Breast epithelium (tissue), 4 donors: ENCODE measurements at regions not wholly inside any gene's neighbourhood (a gene's known extent, or its start where the extent isn't known, plus 50 kb on each side); places are given as distances from the start of the nearest gene placed in this dataset.
A peak's percentile ranks its signal among the peaks of the same experiment; 100 is the strongest.
"Not testable (repeated sequence)": the region's sequence is repeated elsewhere in the genome, so short reads cannot be mapped to it uniquely, and the experiment has no call there.

Experiments
- DNase-seq, 2 donors: peaks; one replicate each; pipeline ENCODE4 v3.0.0-alpha.2; 2019; ENCODE audit warnings: low spot score in 2 of 2
- H3K27ac ChIP-seq, 2 donors: fragments of 200-600 bp; sonication (generic) in 1 of 2; one replicate each; pipeline ENCODE4 v1.5.1; 2016 to 2019; ENCODE audit warnings: mild to moderate bottlenecking in 1 of 2
- H3K27me3 ChIP-seq, 2 donors: fragments of 200-600 bp; sonication (generic) in 1 of 2; one replicate each; pipeline versions ENCODE4 v1.5.1 to v1.6.0; 2017 to 2019; ENCODE audit warnings: control low read depth in 1 of 2, mild to moderate bottlenecking in 1 of 2
- H3K36me3 ChIP-seq: fragments of 200-600 bp; one replicate; pipeline ENCODE4 v1.5.1; 2019
- H3K4me1 ChIP-seq, 2 donors: fragments of 200-600 bp; sonication (generic); one replicate each; pipeline ENCODE4 v1.5.1; 2016 to 2019; ENCODE audit warnings: control low read depth in 1 of 2
- H3K4me3 ChIP-seq, 3 donors: fragments of 200-600 bp; sonication (generic); 1 replicate in 2 of 3; 2 replicates in 1 of 3; pipeline ENCODE4 v1.5.1; 2016 to 2019; ENCODE audit warnings: mild to moderate bottlenecking in 3 of 3, moderate library complexity in 2 of 3
- H3K9me3 ChIP-seq, 2 donors: fragments of 200-600 bp; sonication (generic) in 1 of 2; one replicate each; pipeline ENCODE4 v1.5.1; 2016 to 2019; ENCODE audit warnings: control low read depth in 1 of 2
- CTCF ChIP-seq, 3 donors: fragments of 450-650 bp; IDR thresholded peaks; one replicate each; pipeline ENCODE4 v1.5.1; 2016 to 2017; ENCODE audit warnings: antibody characterized with exemption in 3 of 3, mild to moderate bottlenecking in 3 of 3, moderate library complexity in 3 of 3
- POLR2A ChIP-seq: fragments of 450-650 bp; IDR thresholded peaks from one replicate; pipeline ENCODE4 v1.6.1; 2016; ENCODE audit warnings: antibody characterized with exemption, mild to moderate bottlenecking, moderate library complexity
- POLR2AphosphoS5 ChIP-seq, 3 donors: sonication (generic); formaldehyde crosslinking; IDR thresholded peaks; one replicate each; pipeline ENCODE4 v1.6.1; 2017; ENCODE audit warnings: antibody characterized with exemption in 3 of 3
- intact Hi-C: fragments of 100-400 bp; cut with DNase I; formaldehyde crosslinking; loops from one replicate; pipeline ENCODE4 v1.15.1; 2023; ENCODE audit warnings: low total_unique reads

- no peak overlapping the region for H3K4me3 ChIP-seq
- no peaks in the 10 kb centered on the region for H3K4me1 ChIP-seq
- H3K9me3 ChIP-seq = no peaks in the 10 kb centered on the region
- no peaks in the 10 kb centered on the region for H3K27me3 ChIP-seq
- no peak for DNase-seq
- no peak overlapping the region for H3K27ac ChIP-seq
- intact Hi-C loops = no loop called here
- H3K36me3 ChIP-seq = no peaks in the 10 kb centered on the region
- TF ChIP-seq POLR2A = no peak
- no peak for TF ChIP-seq CTCF (IDR thresholded peaks at IDR 0.05)
- no peak for TF ChIP-seq POLR2AphosphoS5 (IDR thresholded peaks at IDR 0.05)
Observed at GRCh38 chr17:83164490-83164889, 85.1 kb downstream of the METRNL start.

- intact Hi-C loops = no loop called here
Observed at GRCh38 chr17:83170571-83171260, 91.3 kb downstream of the METRNL start.

GRCh38 chr17:83171661-83172060 is 92.3 kb downstream of the METRNL start:
- Histone ChIP-seq H3K27ac (no peak overlapping the region), H3K4me1 (no peaks in the 10 kb centered on the region), H3K36me3 (no peaks in the 10 kb centered on the region), H3K27me3 (no peaks in the 10 kb centered on the region), H3K4me3 (no peak overlapping the region), H3K9me3 (no peaks in the 10 kb centered on the region)
- intact Hi-C loops = no loop called here
- no peak for TF ChIP-seq CTCF (IDR thresholded peaks at IDR 0.05)
- TF ChIP-seq POLR2AphosphoS5 (IDR thresholded peaks at IDR 0.05) = no peak
- TF ChIP-seq POLR2A = no peak
- DNase-seq = peak; percentile 13 to 50

More at GRCh38 chr17:83170571-83171260, 91.3 kb downstream of the METRNL start:
- DNase-seq = peak; percentile 7 to 9
- no peak overlapping the region for H3K27ac ChIP-seq
- H3K4me3 ChIP-seq = no peak overlapping the region
- no peaks in the 10 kb centered on the region for H3K9me3 ChIP-seq
- no peaks in the 10 kb centered on the region for H3K27me3 ChIP-seq
- H3K4me1 ChIP-seq = no peaks in the 10 kb centered on the region
- H3K36me3 ChIP-seq = no peaks in the 10 kb centered on the region
- no peak for TF ChIP-seq POLR2A
- no peak for TF ChIP-seq POLR2AphosphoS5 (IDR thresholded peaks at IDR 0.05)
- no peak for TF ChIP-seq CTCF (IDR thresholded peaks at IDR 0.05)

- DNase-seq = peak in 1 of 2 donors; percentile 38
- H3K4me1 ChIP-seq, H3K36me3 ChIP-seq, H3K9me3 ChIP-seq, H3K4me3 ChIP-seq, intact Hi-C loops, H3K27ac ChIP-seq, H3K27me3 ChIP-seq: not testable (repeated sequence)
Observed at GRCh38 chr17:83172099-83172498, 92.7 kb downstream of the METRNL start.

GRCh38 chr17:83172646-83173045 is 93.2 kb downstream of the METRNL start:
- H3K4me1 ChIP-seq, H3K4me3 ChIP-seq, intact Hi-C loops, H3K27ac ChIP-seq, H3K36me3 ChIP-seq, H3K27me3 ChIP-seq, DNase-seq, H3K9me3 ChIP-seq: not testable (repeated sequence)

GRCh38 chr17:83173180-83173913 is 93.9 kb downstream of the METRNL start:
- H3K9me3 ChIP-seq, H3K36me3 ChIP-seq, H3K4me3 ChIP-seq, intact Hi-C loops, H3K4me1 ChIP-seq, H3K27ac ChIP-seq, H3K27me3 ChIP-seq: not testable (repeated sequence)
- DNase-seq = peak; percentile 15 to 47
